ENCODE measurements at regions not wholly inside any gene's neighbourhood (a gene's known extent, or its start where the extent isn't known, plus 50 kb on each side); places are given as distances from the start of the nearest gene placed in this dataset.

- Histone ChIP-seq H3K4me1 (ENCODE audit: control insufficient read depth in 1 of 2, insufficient read depth in 2 of 2, low read length in 2 of 2) (no peaks in the 10 kb centered on the region), H3K4me3 (replicated peaks in 1 of 3; ENCODE audit: low read depth in 2 of 3, low read length in 3 of 3) (no peak overlapping the region), H3K9ac (ENCODE audit: insufficient read depth, low read length, poor library complexity, severe bottlenecking) (no peak overlapping the region), H3K79me2 (ENCODE audit: insufficient read depth, low read length) (no peaks in the 10 kb centered on the region), H2AFZ (ENCODE audit: insufficient read depth, low read depth, low read length, poor library complexity, severe bottlenecking) (no peak overlapping the region), H3K9me3 (replicated peaks in 1 of 2; ENCODE audit: control insufficient read depth in 1 of 2, insufficient read depth in 1 of 2, low read length in 2 of 2) (no peaks in the 10 kb centered on the region), H3K27me3 (ENCODE audit: control insufficient read depth in 2 of 2, insufficient read depth in 2 of 2, low read length in 2 of 2) (no peaks in the 10 kb centered on the region), H4K20me1 (ENCODE audit: insufficient read depth, low read length) (no peaks in the 10 kb centered on the region), H3K27ac (ENCODE audit: low read depth in 1 of 2, low read length in 2 of 2) (no peak overlapping the region), H3K36me3 (replicated peaks in 1 of 2; ENCODE audit: control insufficient read depth in 1 of 2, insufficient read depth in 2 of 2, low read length in 2 of 2) (no peaks in the 10 kb centered on the region), H3K4me2 (replicated peaks; ENCODE audit: extremely low read depth, low read length, poor library complexity, severe bottlenecking) (no peak overlapping the region)
- DNase-seq: no peak
- Mint-ChIP-seq H3K36me3 (no peaks in the 10 kb centered on the region), H3K27me3 (ENCODE audit: low read depth in 3 of 3) (peaks cover 0 to 2% (median 2%) of the 10 kb centered on the region in 3 donors), H3K4me3 (no peak overlapping the region), H3K9me3 (peaks cover 0 to 2% (median 0%) of the 10 kb centered on the region in 7 donors), H3K4me1 (peaks cover 12% of the 10 kb centered on the region), H3K27ac (no peak overlapping the region)
- no peak for TF ChIP-seq CTCF (IDR thresholded peaks at IDR 0.05)
- intact Hi-C loops (cut with micrococcal nuclease): no loop called here
- 99% methylated on average over 18 of the region's 18 CpGs for WGBS (ENCODE audit: insufficient coverage)
Measured at GRCh38 chr4:183825346-183825745, 79.8 kb upstream of the STOX2 start.

GRCh38 chr4:183826461-183826860, 78.6 kb upstream of the STOX2 start:
- Mint-ChIP-seq H3K4me3 (no peak overlapping the region), H3K27me3 (ENCODE audit: low read depth in 3 of 3) (peaks cover 0 to 2% (median 2%) of the 10 kb centered on the region in 3 donors), H3K4me1 (peaks cover 24% of the 10 kb centered on the region), H3K36me3 (no peaks in the 10 kb centered on the region), H3K27ac (no peak overlapping the region), H3K9me3 (peaks cover 0 to 2% (median 0%) of the 10 kb centered on the region in 7 donors)
- H3K27ac ChIP-seq (ENCODE audit: low read depth in 1 of 2, low read length in 2 of 2): no peak overlapping the region
- no peaks in the 10 kb centered on the region for H3K27me3 ChIP-seq (ENCODE audit: control insufficient read depth in 2 of 2, insufficient read depth in 2 of 2, low read length in 2 of 2)
- H3K79me2 ChIP-seq (ENCODE audit: insufficient read depth, low read length): no peaks in the 10 kb centered on the region
- no peak for DNase-seq
- no peaks in the 10 kb centered on the region for H4K20me1 ChIP-seq (ENCODE audit: insufficient read depth, low read length)
- TF ChIP-seq CTCF (IDR thresholded peaks at IDR 0.05): no peak
- WGBS (ENCODE audit: insufficient coverage): 100% methylated on average over 4 of the region's 10 CpGs
- no peak overlapping the region for H3K4me2 ChIP-seq (replicated peaks; ENCODE audit: extremely low read depth, low read length, poor library complexity, severe bottlenecking)
- no peak overlapping the region for H3K4me3 ChIP-seq (replicated peaks in 1 of 3; ENCODE audit: low read depth in 2 of 3, low read length in 3 of 3)
- no peaks in the 10 kb centered on the region for H3K36me3 ChIP-seq (replicated peaks in 1 of 2; ENCODE audit: control insufficient read depth in 1 of 2, insufficient read depth in 2 of 2, low read length in 2 of 2)
- no peak overlapping the region for H3K9ac ChIP-seq (ENCODE audit: insufficient read depth, low read length, poor library complexity, severe bottlenecking)
- no peaks in the 10 kb centered on the region for H3K9me3 ChIP-seq (replicated peaks in 1 of 2; ENCODE audit: control insufficient read depth in 1 of 2, insufficient read depth in 1 of 2, low read length in 2 of 2)
- no peak overlapping the region for H2AFZ ChIP-seq (ENCODE audit: insufficient read depth, low read depth, low read length, poor library complexity, severe bottlenecking)
- H3K4me1 ChIP-seq (ENCODE audit: control insufficient read depth in 1 of 2, insufficient read depth in 2 of 2, low read length in 2 of 2): peaks cover 9 to 11% of the 10 kb centered on the region in 2 donors
- intact Hi-C loops (cut with micrococcal nuclease): no loop called here
